ENCODE measurements at regions not wholly inside any gene's neighbourhood (a gene's known extent, or its start where the extent isn't known, plus 50 kb on each side); places are given as distances from the start of the nearest gene placed in this dataset.
A peak's percentile ranks its signal among the peaks of the same experiment; 100 is the strongest.

GRCh38 chr20:48236000-48236970 is 451.0 kb upstream of the SULF2 start (continued):
- TF ChIP-seq PAX5 (IDR thresholded peaks at IDR 0.05; ENCODE audit: borderline replicate concordance, low read depth, low read length) (no peak), TCF12 (IDR thresholded peaks at IDR 0.05; ENCODE audit: low read depth, low read length) (no peak), SREBF2 (IDR thresholded peaks at IDR 0.05; ENCODE audit: low read length) (no peak), ZZZ3 (IDR thresholded peaks at IDR 0.05; ENCODE audit: control insufficient read depth, insufficient read length, low read depth) (no peak), NFYA (IDR thresholded peaks at IDR 0.05; ENCODE audit: borderline replicate concordance, low read depth, low read length) (no peak), STAT3 (IDR thresholded peaks at IDR 0.05; ENCODE audit: low read depth, low read length) (no peak), CBX3 (IDR thresholded peaks at IDR 0.05; ENCODE audit: borderline replicate concordance, low read depth) (no peak), IKZF2 (IDR thresholded peaks at IDR 0.05) (peak; percentile 16 to 25; a peak in 2 of 4 replicates), E2F8 (IDR thresholded peaks at IDR 0.05; ENCODE audit: low read depth, partially characterized antibody) (no peak), ESRRA (IDR thresholded peaks at IDR 0.05; ENCODE audit: low read length) (no peak), PAX8 (IDR thresholded peaks at IDR 0.05) (no peak), WRNIP1 (IDR thresholded peaks at IDR 0.05; ENCODE audit: borderline replicate concordance, low read depth, low read length) (no peak), CREM (IDR thresholded peaks at IDR 0.05; ENCODE audit: low read depth) (no peak), TARDBP (IDR thresholded peaks at IDR 0.05; ENCODE audit: borderline replicate concordance) (no peak), CBFB (IDR thresholded peaks at IDR 0.05; ENCODE audit: low read depth) (no peak)
- TF ChIP-seq, protein P1, sequence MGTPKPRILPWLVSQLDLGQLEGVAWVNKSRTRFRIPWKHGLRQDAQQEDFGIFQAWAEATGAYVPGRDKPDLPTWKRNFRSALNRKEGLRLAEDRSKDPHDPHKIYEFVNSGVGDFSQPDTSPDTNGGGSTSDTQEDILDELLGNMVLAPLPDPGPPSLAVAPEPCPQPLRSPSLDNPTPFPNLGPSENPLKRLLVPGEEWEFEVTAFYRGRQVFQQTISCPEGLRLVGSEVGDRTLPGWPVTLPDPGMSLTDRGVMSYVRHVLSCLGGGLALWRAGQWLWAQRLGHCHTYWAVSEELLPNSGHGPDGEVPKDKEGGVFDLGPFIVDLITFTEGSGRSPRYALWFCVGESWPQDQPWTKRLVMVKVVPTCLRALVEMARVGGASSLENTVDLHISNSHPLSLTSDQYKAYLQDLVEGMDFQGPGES (IDR thresholded peaks at IDR 0.05), result no peak
- TF ChIP-seq, protein P2, sequence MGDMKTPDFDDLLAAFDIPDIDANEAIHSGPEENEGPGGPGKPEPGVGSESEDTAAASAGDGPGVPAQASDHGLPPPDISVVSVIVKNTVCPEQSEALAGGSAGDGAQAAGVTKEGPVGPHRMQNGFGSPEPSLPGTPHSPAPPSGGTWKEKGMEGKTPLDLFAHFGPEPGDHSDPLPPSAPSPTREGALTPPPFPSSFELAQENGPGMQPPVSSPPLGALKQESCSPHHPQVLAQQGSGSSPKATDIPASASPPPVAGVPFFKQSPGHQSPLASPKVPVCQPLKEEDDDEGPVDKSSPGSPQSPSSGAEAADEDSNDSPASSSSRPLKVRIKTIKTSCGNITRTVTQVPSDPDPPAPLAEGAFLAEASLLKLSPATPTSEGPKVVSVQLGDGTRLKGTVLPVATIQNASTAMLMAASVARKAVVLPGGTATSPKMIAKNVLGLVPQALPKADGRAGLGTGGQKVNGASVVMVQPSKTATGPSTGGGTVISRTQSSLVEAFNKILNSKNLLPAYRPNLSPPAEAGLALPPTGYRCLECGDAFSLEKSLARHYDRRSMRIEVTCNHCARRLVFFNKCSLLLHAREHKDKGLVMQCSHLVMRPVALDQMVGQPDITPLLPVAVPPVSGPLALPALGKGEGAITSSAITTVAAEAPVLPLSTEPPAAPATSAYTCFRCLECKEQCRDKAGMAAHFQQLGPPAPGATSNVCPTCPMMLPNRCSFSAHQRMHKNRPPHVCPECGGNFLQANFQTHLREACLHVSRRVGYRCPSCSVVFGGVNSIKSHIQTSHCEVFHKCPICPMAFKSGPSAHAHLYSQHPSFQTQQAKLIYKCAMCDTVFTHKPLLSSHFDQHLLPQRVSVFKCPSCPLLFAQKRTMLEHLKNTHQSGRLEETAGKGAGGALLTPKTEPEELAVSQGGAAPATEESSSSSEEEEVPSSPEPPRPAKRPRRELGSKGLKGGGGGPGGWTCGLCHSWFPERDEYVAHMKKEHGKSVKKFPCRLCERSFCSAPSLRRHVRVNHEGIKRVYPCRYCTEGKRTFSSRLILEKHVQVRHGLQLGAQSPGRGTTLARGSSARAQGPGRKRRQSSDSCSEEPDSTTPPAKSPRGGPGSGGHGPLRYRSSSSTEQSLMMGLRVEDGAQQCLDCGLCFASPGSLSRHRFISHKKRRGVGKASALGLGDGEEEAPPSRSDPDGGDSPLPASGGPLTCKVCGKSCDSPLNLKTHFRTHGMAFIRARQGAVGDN (IDR thresholded peaks at IDR 0.05), result no peak
